NCI-H2171 (cell line): ENCODE measurements at regions not wholly inside any gene's neighbourhood (a gene's known extent, or its start where the extent isn't known, plus 50 kb on each side); places are given as distances from the start of the nearest gene placed in this dataset.
"Not testable (repeated sequence)": the region's sequence is repeated elsewhere in the genome, so short reads cannot be mapped to it uniquely, and the experiment has no call there.

Experiments
- DNase-seq: peaks from one replicate; lab custom pipeline; 2025; lab: John Stamatoyannopoulos, UW

GRCh38 chr5:60444661-60445360 lies 255.2 kb downstream of the DEPDC1B start:
- DNase-seq: no peak

- no peak for DNase-seq
Observed at GRCh38 chr5:60439552-60439951, 260.4 kb downstream of the DEPDC1B start.

DNA sequence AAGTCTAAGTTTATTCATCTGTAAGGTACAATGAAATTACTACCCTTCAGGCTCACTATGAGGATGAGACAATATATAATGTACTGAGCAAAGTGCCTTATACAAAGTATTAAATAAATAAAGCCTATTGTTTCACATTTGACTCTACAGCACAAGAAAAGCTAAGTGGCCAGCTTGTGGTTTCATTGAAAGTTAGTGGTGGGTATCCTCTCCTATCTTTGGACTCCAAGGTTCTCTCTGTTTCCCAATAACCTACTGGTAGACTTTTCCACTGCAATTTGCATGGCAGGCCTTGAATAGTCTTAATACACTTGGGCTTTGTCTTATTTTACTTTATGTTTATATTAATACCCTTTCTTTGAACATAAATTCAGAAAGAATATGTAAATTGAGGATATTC lies 262.7 kb downstream of the DEPDC1B start:
- DNase-seq: no peak

DNA sequence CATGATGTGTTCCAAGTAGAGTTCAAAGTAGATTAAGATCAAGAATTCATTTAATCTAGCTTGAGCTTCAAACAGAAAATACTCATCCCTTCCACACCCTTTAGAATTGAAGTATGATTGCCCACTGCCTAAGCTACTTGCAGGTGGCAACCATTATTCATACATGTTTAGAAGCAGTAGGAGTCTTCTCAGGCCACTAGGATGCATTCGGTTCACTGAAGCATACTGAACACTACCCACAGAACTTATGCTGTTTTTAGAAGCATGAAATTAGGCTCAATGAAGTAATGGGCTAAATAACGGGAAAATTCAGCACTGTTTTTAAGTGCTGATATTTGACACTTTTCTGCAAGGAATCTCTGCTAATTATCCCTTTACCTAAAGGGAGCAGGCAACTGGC lies 263.4 kb downstream of the DEPDC1B start:
- no peak for DNase-seq

GRCh38 chr5:60435808-60436207 lies 264.2 kb downstream of the DEPDC1B start:
- DNase-seq: no peak

GRCh38 chr5:60426189-60426588 lies 273.8 kb downstream of the DEPDC1B start:
- DNase-seq: not testable (repeated sequence)

- not testable (repeated sequence) for DNase-seq
Observed at GRCh38 chr5:60420773-60421172, 279.2 kb downstream of the DEPDC1B start.

DNA sequence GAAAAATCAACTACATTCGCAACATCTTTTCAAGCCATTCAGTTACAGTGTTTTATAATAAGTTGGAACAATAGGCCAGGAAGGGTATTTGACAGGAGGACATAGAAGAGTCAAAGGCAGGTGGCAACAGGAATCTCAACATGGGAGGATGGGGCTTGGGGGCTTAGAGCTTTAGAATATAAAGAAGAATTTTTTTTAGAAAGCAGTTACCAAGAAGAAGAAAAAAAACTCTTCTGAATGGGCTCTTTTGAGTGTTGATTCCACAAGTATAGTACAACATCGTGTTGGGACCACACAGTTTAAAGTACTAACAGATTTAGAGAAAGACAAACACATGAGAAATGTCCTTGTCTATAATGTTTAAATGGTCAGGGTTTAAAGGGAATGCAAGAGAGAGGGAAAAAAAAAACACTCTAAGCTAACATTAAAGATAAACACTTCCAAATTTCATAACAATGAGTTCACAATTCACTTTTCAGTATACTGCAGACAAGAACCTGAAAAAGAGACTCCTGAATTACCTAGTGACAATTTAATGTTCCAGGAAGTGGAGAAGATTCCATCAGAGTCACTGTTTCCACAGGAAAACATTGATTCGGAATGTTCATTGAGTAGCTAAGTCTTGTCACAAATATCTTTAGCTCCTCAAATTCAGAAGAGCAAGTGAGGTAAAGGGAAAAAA lies 282.3 kb downstream of the DEPDC1B start:
- DNase-seq: no peak

DNA sequence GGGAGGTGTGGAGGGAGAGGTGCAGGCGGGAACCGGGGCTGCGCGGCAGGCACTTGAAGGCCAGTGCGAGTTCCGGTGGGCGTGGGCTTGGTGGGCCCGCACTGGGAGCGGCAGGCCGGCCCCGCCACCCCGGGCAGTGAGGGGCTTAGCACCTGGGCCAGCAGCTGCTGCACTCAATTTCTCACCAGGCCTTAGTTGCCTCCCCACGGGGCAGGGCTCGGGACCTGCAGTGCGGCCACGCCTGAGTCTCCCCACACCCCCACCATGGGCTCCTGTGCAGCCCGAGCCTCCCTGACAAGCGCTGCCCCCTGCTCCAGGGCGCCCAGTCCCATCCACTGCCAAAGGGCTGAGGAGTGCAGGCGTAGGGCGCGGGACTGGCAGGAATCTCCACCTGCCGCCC lies 284.5 kb downstream of the DEPDC1B start:
- no peak for DNase-seq

GRCh38 chr5:60410427-60410826 lies 289.5 kb downstream of the DEPDC1B start:
- no peak for DNase-seq

DNA sequence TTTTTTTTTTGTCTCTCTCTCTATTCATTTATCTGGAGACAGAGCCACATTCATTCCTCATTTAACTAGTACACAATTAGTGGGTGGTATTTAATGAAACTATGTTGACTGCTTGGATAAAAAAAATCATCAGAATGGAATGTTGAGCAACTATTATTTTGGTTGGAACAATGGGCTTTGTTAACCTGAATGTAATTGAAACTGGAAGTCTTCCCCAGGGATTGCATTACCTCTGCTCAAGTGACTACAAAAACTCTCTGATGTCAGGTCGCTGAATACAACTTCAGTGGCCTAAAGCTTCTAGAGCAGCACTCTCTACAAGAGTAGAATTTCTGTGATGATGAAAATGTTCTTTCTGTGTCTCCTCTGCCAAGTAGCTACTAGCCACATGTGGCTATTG lies 295.8 kb downstream of the DEPDC1B start:
- DNase-seq: no peak

GRCh38 chr5:60403343-60404006 lies 296.5 kb downstream of the DEPDC1B start:
- no peak for DNase-seq

GRCh38 chr5:60402161-60402785 lies 297.7 kb downstream of the DEPDC1B start:
- no peak for DNase-seq

DNA sequence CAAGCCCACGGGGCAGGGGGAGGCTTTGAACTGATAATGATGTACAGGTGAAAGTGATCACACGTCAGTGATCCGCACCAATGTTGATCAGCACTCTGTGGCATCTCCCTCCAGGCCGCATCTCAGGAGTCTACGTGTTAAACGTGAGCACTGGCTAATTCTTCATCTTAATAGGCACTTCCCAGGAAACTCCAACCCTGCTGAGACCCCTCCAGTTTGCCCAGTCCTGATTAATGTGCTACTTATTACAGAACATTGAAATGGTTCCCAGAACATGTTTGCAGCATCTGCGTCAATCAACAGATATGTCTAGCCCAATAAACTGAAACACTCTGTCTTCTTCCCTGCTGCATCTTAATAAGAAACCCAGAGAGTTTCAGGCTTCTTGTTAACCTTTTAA lies 298.4 kb downstream of the DEPDC1B start:
- no peak for DNase-seq

DNA sequence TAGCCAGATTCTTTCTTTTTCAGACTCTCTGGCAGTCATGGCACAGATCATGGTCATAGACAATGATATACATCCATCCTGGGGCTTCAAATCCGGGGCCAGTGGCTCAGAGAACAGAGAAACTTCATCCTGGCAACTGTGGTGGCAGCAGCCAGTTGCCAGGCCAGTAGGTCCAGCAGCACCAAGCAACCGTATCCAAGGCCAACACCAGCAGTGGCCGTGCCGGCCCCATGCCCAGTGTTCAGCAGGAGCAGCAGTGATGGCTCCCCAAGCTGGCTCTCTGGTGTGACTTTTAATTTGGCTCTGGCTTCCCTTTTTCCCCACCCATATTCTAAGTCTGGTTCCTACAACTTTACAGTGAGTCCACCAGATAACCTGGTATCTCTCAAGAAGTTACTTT lies 300.5 kb downstream of the DEPDC1B start:
- no peak for DNase-seq

GRCh38 chr5:60395712-60396329 lies 304.1 kb downstream of the DEPDC1B start:
- DNase-seq: no peak

DNA sequence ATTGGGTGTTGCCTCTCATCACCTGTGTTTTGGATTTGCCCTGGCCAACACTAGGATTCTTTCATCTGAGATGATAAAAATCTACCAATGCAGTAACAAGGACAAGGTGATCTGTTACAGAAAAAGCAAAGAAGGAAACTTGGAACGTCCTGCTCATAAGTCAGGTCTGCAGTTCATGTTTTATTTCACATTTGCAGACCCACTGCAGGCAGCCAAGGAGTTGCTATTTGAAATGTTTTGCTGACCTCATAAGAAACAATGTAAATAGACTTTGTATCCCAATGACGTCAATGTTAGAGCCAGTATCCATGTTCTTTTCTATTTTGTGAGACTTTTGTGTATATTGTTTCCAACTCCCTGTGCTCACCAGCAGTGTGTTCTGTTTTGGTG lies 312.9 kb downstream of the DEPDC1B start:
- no peak for DNase-seq

- DNase-seq: no peak
Observed at GRCh38 chr5:60386436-60387050, 313.4 kb downstream of the DEPDC1B start.

- no peak for DNase-seq
Observed at GRCh38 chr5:60382716-60383115, 317.2 kb downstream of the DEPDC1B start.

DNA sequence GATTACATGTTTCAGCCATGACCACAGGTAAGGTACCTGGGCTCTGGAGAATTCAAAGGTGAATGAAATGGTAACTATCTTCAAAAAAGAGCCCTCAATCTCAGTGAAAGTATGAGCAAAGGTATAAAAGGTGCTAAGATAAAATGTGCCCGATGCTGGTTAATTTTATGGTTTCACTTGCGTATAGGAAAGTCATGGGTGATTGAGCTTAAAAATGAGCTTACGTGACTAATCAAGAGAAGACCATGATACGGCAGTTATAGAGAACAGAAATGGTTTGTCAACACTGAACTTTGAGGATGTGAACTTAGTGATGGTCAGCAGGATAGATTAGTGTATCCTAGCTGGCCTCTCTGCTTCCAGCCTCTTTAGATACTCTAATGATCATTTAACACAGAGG lies 320.1 kb downstream of the DEPDC1B start:
- DNase-seq: no peak

DNA sequence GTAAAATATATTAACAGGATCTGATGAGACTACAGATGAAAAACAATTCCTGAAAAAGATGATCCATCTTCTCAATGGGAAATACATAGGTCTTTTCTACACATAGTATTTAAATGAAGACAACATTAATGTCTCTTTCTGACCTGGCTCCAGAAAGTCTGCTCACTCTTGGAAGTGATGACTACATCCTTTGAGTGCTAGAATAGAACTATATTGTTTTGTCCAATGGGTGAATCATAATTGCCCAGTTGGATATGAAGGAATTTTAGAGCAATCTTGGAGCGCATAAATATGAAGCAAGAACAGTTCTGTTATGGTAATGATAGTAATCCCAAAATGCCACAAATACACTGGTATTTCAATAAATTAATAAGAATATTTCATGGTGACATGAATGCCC lies 322.1 kb downstream of the DEPDC1B start:
- no peak for DNase-seq

DNA sequence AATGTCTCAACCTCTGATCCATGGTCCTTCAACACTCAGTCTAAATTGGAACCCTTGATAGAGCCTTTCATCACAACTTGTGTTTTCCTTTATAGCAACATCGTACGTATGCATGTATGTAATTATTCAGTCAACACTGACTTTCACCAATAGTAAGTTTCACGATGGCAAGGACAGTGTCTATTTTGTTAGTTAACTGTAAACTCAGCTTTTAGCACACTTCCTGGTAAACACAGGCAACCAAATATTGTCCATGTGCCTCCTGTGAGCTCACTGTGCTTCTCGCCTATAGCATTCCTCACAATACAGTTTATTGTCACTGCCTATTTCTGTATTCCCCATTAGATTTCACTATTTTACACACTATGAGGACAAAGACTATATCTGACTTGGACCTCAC lies 323.1 kb downstream of the DEPDC1B start:
- no peak for DNase-seq
